NOMO-1 treated with dmso at 0.1 percent for 144 hours (cell line): ENCODE measurements at regions not wholly inside any gene's neighbourhood (a gene's known extent, or its start where the extent isn't known, plus 50 kb on each side); places are given as distances from the start of the nearest gene placed in this dataset.
A peak's percentile ranks its signal among the peaks of the same experiment; 100 is the strongest.

Source experiments
- DNase-seq: peaks from one replicate; lab custom pipeline; 2025; ENCODE audit not compliant: unreplicated experiment; lab: John Stamatoyannopoulos, UW

- DNase-seq, result no peak
Measured at GRCh38 chr2:177314722-177315264, 50.3 kb upstream of the NFE2L2 start.

GRCh38 chr2:177315364-177315763 lies 50.8 kb upstream of the NFE2L2 start:
- DNase-seq, result no peak

- no peak for DNase-seq
Measured at GRCh38 chr2:177316756-177317155, 52.2 kb upstream of the NFE2L2 start.

- DNase-seq, result no peak
Measured at GRCh38 chr2:177317443-177317842, 52.9 kb upstream of the NFE2L2 start.

- no peak for DNase-seq
Measured at GRCh38 chr2:177317857-177318256, 53.3 kb upstream of the NFE2L2 start.

GRCh38 chr2:177318613-177319012 lies 54.1 kb upstream of the NFE2L2 start:
- no peak for DNase-seq

GRCh38 chr2:177320596-177320995 lies 56.1 kb upstream of the NFE2L2 start:
- DNase-seq, result no peak

- no peak for DNase-seq
Measured at GRCh38 chr2:177322801-177323261, 58.3 kb upstream of the NFE2L2 start.

GRCh38 chr2:177324797-177325196 lies 60.3 kb upstream of the NFE2L2 start:
- DNase-seq, result no peak

- no peak for DNase-seq
Measured at GRCh38 chr2:177325554-177325953, 61.0 kb upstream of the NFE2L2 start.

- DNase-seq, result no peak
Measured at GRCh38 chr2:177326005-177326404, 61.5 kb upstream of the NFE2L2 start.

- DNase-seq, result no peak
Measured at GRCh38 chr2:177326591-177326990, 62.1 kb upstream of the NFE2L2 start.

- no peak for DNase-seq
Measured at GRCh38 chr2:177327009-177327408, 62.5 kb upstream of the NFE2L2 start.

- no peak for DNase-seq
Measured at GRCh38 chr2:177328056-177328455, 63.5 kb upstream of the NFE2L2 start.

GRCh38 chr2:177329064-177329463 lies 63.5 kb upstream of the AGPS start:
- DNase-seq, result no peak

GRCh38 chr2:177331466-177331997 lies 61.0 kb upstream of the AGPS start:
- no peak for DNase-seq

GRCh38 chr2:177332026-177332991 lies 60.3 kb upstream of the AGPS start:
- DNase-seq, result peak; percentile 66

- DNase-seq, result no peak
Measured at GRCh38 chr2:177332992-177333388, 59.6 kb upstream of the AGPS start.

GRCh38 chr2:177334940-177335543 lies 57.5 kb upstream of the AGPS start:
- DNase-seq, result peak; percentile 3

GRCh38 chr2:177335917-177336450 lies 56.6 kb upstream of the AGPS start:
- no peak for DNase-seq

GRCh38 chr2:177338177-177338721 lies 54.3 kb upstream of the AGPS start:
- DNase-seq, result no peak
